Esophagus squamous epithelium (tissue), 5 donors: ENCODE measurements at regions not wholly inside any gene's neighbourhood (a gene's known extent, or its start where the extent isn't known, plus 50 kb on each side); places are given as distances from the start of the nearest gene placed in this dataset.

Source experiments
- DNase-seq: peaks from one replicate; lab custom pipeline; 2025; lab: John Stamatoyannopoulos, UW
- H3K27ac ChIP-seq, 4 donors: fragments of 200-600 bp; sonication (generic); one replicate each; pipeline ENCODE4 v1.5.1; 2016 to 2019; ENCODE audit warnings: mild to moderate bottlenecking in 1 of 4
- H3K27me3 ChIP-seq, 4 donors: fragments of 200-600 bp; sonication (generic); 1 replicate in 3 of 4; 2 replicates in 1 of 4; pipeline versions ENCODE4 v1.5.1 to v1.6.0; 2017 to 2021; ENCODE audit warnings: antibody characterized with exemption in 1 of 4
- H3K36me3 ChIP-seq, 3 donors: fragments of 200-600 bp; sonication (generic); one replicate each; pipeline ENCODE4 v1.5.1; 2016 to 2019
- H3K4me1 ChIP-seq, 3 donors: fragments of 200-600 bp; sonication (generic); one replicate each; pipeline ENCODE4 v1.5.1; 2017 to 2019
- H3K4me3 ChIP-seq, 4 donors: fragments of 200-600 bp; sonication (generic); 1 replicate in 3 of 4; 2 replicates in 1 of 4; pipeline ENCODE4 v1.5.1; 2016 to 2019; ENCODE audit warnings: mild to moderate bottlenecking in 2 of 4, moderate library complexity in 1 of 4
- H3K9me3 ChIP-seq, 3 donors: fragments of 200-600 bp; sonication (generic); one replicate each; pipeline ENCODE4 v1.5.1; 2016 to 2019
- CTCF ChIP-seq, 6 experiments: fragments of 450-650 bp in 4 of 6; fragments of 200-600 bp in 2 of 6; sonication (generic) in 2 of 6; IDR thresholded peaks; one replicate each; pipeline ENCODE4 v1.5.1; 2016 to 2019; ENCODE audit warnings: antibody characterized with exemption in 6 of 6, mild to moderate bottlenecking in 4 of 6, moderate library complexity in 4 of 6
- POLR2A ChIP-seq, 4 donors: fragments of 450-650 bp; IDR thresholded peaks; one replicate each; pipeline ENCODE4 v1.6.1; 2017; ENCODE audit warnings: antibody characterized with exemption in 4 of 4, mild to moderate bottlenecking in 4 of 4, moderate library complexity in 3 of 4
- WGBS, 2 donors: methylation state at CpG; one replicate each; pipeline ENCODE4 v1.1.5; 2018; 5-methylcytosine and 5-hydroxymethylcytosine counted together
- intact Hi-C: fragments of 100-400 bp; cut with DNase I; formaldehyde crosslinking; loops from one replicate; pipeline ENCODE4 v1.15.0; 2022
- donor health status: DM: yes; HTN: yes; CAD: no.

- Histone ChIP-seq H3K27ac (no peak overlapping the region), H3K4me3 (no peak overlapping the region)
- 86 to 93% methylated on average over 2 of the region's 2 CpGs for WGBS, 2 donors
Measured at GRCh38 chr5:96329886-96330529, 103.0 kb downstream of the PCSK1 start.

GRCh38 chr5:96329289-96329688, 103.8 kb downstream of the PCSK1 start:
- TF ChIP-seq CTCF (IDR thresholded peaks at IDR 0.05) (no peak), POLR2A (IDR thresholded peaks at IDR 0.05) (no peak)
- Histone ChIP-seq H3K4me3 (no peak overlapping the region), H3K36me3 (no peaks in the 10 kb centered on the region), H3K27me3 (no peaks in the 10 kb centered on the region), H3K27ac (no peak overlapping the region), H3K4me1 (peaks cover 11 to 38% (median 14%) of the 10 kb centered on the region in 3 donors), H3K9me3 (no peaks in the 10 kb centered on the region)
- DNase-seq = no peak
- WGBS, 2 donors = 67 to 87% methylated on average over 1 of the region's 1 CpG
- intact Hi-C loops = no loop called here

More at GRCh38 chr5:96329886-96330529, 103.0 kb downstream of the PCSK1 start:
- TF ChIP-seq CTCF (IDR thresholded peaks at IDR 0.05) (no peak), POLR2A (IDR thresholded peaks at IDR 0.05) (no peak)
- Histone ChIP-seq H3K9me3 (no peaks in the 10 kb centered on the region), H3K36me3 (no peaks in the 10 kb centered on the region), H3K27me3 (no peaks in the 10 kb centered on the region), H3K4me1 (peaks cover 11 to 34% (median 14%) of the 10 kb centered on the region in 3 donors)
- intact Hi-C loops = no loop called here
- DNase-seq = no peak

GRCh38 chr5:96327722-96328121, 105.3 kb downstream of the PCSK1 start:
- WGBS, 2 donors = 69 to 79% methylated on average over 2 of the region's 2 CpGs
- no peaks in the 10 kb centered on the region for H3K36me3 ChIP-seq
- intact Hi-C loops = no loop called here
- H3K27me3 ChIP-seq = no peaks in the 10 kb centered on the region
- no peak overlapping the region for H3K27ac ChIP-seq
- peaks cover 11 to 46% (median 12%) of the 10 kb centered on the region in 3 donors for H3K4me1 ChIP-seq
- no peak for DNase-seq
- no peak overlapping the region for H3K4me3 ChIP-seq
- H3K9me3 ChIP-seq = no peaks in the 10 kb centered on the region
- TF ChIP-seq CTCF (IDR thresholded peaks at IDR 0.05) (no peak), POLR2A (IDR thresholded peaks at IDR 0.05) (no peak)

- Histone ChIP-seq H3K4me1 (peaks cover 9 to 43% (median 9%) of the 10 kb centered on the region in 3 donors), H3K9me3 (no peaks in the 10 kb centered on the region), H3K4me3 (no peak overlapping the region), H3K27ac (no peak overlapping the region), H3K27me3 (no peaks in the 10 kb centered on the region), H3K36me3 (no peaks in the 10 kb centered on the region)
- TF ChIP-seq POLR2A (IDR thresholded peaks at IDR 0.05) (no peak), CTCF (IDR thresholded peaks at IDR 0.05) (no peak)
- no peak for DNase-seq
- intact Hi-C loops = no loop called here
- WGBS, 2 donors = 84 to 90% methylated on average over 4 of the region's 4 CpGs
Measured at GRCh38 chr5:96326902-96327301, 106.1 kb downstream of the PCSK1 start.

- H3K9me3 ChIP-seq = no peaks in the 10 kb centered on the region
- DNase-seq = no peak
- no peaks in the 10 kb centered on the region for H3K36me3 ChIP-seq
- intact Hi-C loops = no loop called here
- no peaks in the 10 kb centered on the region for H3K27me3 ChIP-seq
- no peak overlapping the region for H3K4me3 ChIP-seq
- peaks cover 0 to 42% (median 8%) of the 10 kb centered on the region in 3 donors for H3K4me1 ChIP-seq
- peak overlapping the region in 2 of 4 donors; percentile 40 to 55 for H3K27ac ChIP-seq
- WGBS, 2 donors = 36 to 78% methylated on average over 2 of the region's 2 CpGs
- TF ChIP-seq CTCF (IDR thresholded peaks at IDR 0.05) = no peak
- TF ChIP-seq POLR2A (IDR thresholded peaks at IDR 0.05) = no peak
Measured at GRCh38 chr5:96324708-96325107, 108.3 kb downstream of the PCSK1 start.
